GM21737 (cell line): ENCODE measurements at regions not wholly inside any gene's neighbourhood (a gene's known extent, or its start where the extent isn't known, plus 50 kb on each side); places are given as distances from the start of the nearest gene placed in this dataset.
"Not testable (repeated sequence)": the region's sequence is repeated elsewhere in the genome, so short reads cannot be mapped to it uniquely, and the experiment has no call there.

Source experiments
- ATAC-seq: cut with Tn5 transposase; IDR thresholded peaks from one replicate; pipeline ENCODE4 v1.9.1; 2021; ENCODE audit warnings: mild to moderate bottlenecking, moderate library complexity; ENCODE audit not compliant: unreplicated experiment

- ATAC-seq = no peak
These were observed 314.5 kb upstream of the SEMA3C start for GRCh38 chr7:81233208-81233940.

- ATAC-seq = no peak
These were observed 313.4 kb upstream of the SEMA3C start for GRCh38 chr7:81232084-81232799.

GRCh38 chr7:81231301-81231838, 312.5 kb upstream of the SEMA3C start:
- no peak for ATAC-seq

- no peak for ATAC-seq
These were observed 307.4 kb upstream of the SEMA3C start for GRCh38 chr7:81226234-81226633.

GRCh38 chr7:81222692-81223091, 303.8 kb upstream of the SEMA3C start:
- ATAC-seq = not testable (repeated sequence)

GRCh38 chr7:81221527-81222217, 302.8 kb upstream of the SEMA3C start:
- ATAC-seq = no peak

- no peak for ATAC-seq
These were observed 299.7 kb upstream of the SEMA3C start for GRCh38 chr7:81218480-81219106.

GRCh38 chr7:81213394-81213793, 294.5 kb upstream of the SEMA3C start:
- no peak for ATAC-seq

- no peak for ATAC-seq
These were observed 293.1 kb upstream of the SEMA3C start for GRCh38 chr7:81211934-81212320.

GRCh38 chr7:81211204-81211933, 292.5 kb upstream of the SEMA3C start:
- no peak for ATAC-seq

GRCh38 chr7:81210137-81211064, 291.6 kb upstream of the SEMA3C start:
- no peak for ATAC-seq

- no peak for ATAC-seq
These were observed 290.2 kb upstream of the SEMA3C start for GRCh38 chr7:81209059-81209458.

GRCh38 chr7:81207801-81208200, 288.9 kb upstream of the SEMA3C start:
- ATAC-seq = no peak

- ATAC-seq = no peak
These were observed 288.0 kb upstream of the SEMA3C start for GRCh38 chr7:81206667-81207360.

- no peak for ATAC-seq
These were observed 287.4 kb upstream of the SEMA3C start for GRCh38 chr7:81206217-81206616.

GRCh38 chr7:81201188-81201587, 282.3 kb upstream of the SEMA3C start:
- no peak for ATAC-seq

- ATAC-seq = no peak
These were observed 279.9 kb upstream of the SEMA3C start for GRCh38 chr7:81198766-81199165.

GRCh38 chr7:81197266-81197665, 278.4 kb upstream of the SEMA3C start:
- no peak for ATAC-seq

- no peak for ATAC-seq
These were observed 276.2 kb upstream of the SEMA3C start for GRCh38 chr7:81195033-81195432.
